Stimulated activated naive CD4-positive, alpha-beta T cell (primary cell): ENCODE measurements at regions not wholly inside any gene's neighbourhood (a gene's known extent, or its start where the extent isn't known, plus 50 kb on each side); places are given as distances from the start of the nearest gene placed in this dataset.

Source experiments
- DNase-seq, 6 experiments: peaks; one replicate each; lab custom pipeline; 2025; lab: John Stamatoyannopoulos, UW

- no peak for DNase-seq
These were observed 201.3 kb upstream of the RARB start for GRCh38 chr3:25226747-25227146.

GRCh38 chr3:25229586-25229985 lies 198.5 kb upstream of the RARB start:
- DNase-seq: no peak

DNA sequence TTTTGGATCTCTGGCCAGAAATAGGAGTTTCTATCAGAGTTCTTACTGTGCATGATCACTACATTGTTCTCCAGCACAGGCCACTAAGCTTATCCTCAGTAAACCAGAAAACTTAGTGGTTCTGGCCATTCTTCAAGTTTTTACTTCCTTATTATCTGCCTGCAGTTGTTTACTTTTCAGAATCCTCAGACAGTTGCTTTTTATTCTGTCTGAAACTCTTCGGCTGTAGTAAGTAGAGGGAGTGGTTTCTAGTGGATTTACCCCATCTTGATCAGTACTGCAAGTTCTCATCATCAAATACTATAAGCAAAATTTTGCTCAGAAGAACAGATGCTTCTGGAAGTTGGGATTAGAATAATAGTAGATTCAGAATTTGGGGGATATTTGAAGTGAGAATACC lies 193.0 kb upstream of the RARB start:
- DNase-seq: no peak

DNA sequence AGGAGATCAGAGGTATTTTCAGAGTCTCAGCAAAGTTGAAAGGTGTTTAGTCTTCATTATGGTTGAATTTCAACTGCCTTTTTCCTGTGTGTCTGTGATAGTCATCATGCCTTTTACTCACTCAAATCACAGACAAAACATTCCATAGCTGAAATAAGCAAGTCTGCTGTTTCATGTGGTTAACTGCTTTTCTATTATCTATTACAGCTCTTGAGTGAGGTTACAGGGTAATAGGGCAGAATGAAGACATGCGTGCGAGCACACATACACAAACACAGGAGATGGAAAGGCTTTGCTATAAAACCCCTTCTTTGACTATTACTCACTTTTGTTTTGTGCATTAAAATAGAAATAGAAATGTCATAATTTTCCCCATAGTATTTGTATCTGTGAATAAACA lies 192.6 kb upstream of the RARB start:
- DNase-seq: no peak

GRCh38 chr3:25237602-25238001 lies 190.5 kb upstream of the RARB start:
- DNase-seq: no peak

DNA sequence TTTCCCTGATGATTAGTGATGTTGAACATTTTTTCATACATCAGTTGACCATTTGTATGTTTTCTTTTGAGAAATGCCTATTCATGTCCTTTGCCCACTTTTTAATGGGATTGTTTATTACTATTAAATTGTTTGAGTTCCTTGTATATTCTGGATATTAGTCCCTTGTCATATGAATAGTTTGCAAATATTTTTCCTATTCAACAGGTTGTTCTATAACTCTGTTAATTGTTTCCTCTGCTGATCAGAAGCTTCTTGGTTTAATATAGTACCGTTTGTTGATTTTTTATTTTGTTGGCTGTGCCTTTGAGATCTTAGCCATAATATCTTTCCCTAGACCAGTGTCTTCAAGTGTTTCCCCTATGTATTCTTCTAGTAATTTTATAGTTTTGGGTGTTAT lies 189.0 kb upstream of the RARB start:
- DNase-seq: no peak

GRCh38 chr3:25246913-25247312 lies 181.2 kb upstream of the RARB start:
- no peak for DNase-seq

GRCh38 chr3:25252291-25252690 lies 175.8 kb upstream of the RARB start:
- DNase-seq: no peak

- no peak for DNase-seq
These were observed 171.0 kb upstream of the RARB start for GRCh38 chr3:25257026-25257425.

DNA sequence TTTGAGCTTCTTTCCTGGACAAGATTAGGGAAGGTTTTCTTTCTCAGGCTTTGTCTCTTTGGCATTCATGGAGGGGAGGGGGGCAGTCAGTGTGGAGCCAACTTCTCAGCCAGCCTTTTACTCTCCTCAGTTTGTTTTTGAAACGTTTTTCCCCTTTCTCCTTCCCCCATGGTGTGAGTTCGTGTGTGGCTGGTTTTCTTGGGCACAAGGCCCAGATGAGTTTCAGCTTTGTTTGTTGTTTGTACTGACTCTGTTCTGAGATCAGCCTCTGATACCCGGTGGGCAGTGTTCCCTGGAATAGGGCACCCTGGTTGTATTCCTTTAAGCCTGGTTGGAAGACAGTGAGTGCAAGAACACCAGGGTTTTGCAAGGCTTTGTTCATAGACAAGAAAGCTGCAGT lies 168.2 kb upstream of the RARB start:
- DNase-seq: no peak

- no peak for DNase-seq
These were observed 165.7 kb upstream of the RARB start for GRCh38 chr3:25262322-25262721.

DNA sequence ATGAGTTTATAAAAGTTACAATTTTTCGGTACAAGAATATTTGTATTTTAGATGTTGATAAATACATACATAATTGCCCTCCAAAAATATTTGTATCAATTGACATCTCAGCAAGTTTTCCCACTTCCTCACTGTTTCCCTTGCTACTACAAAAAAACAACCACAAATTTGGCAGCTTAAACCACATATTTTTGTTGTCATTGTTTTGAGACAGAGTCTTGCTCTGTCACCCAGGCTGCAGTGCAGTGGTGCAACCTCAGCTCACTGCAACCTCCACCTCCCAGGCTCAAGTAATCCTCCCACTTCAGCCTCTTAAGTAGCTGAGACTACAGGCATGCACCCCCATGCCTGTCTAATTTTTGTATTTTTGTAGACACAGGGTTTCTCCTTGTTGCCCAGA lies 162.8 kb upstream of the RARB start:
- DNase-seq: no peak

- DNase-seq: no peak
These were observed 161.4 kb upstream of the RARB start for GRCh38 chr3:25266677-25267076.

DNA sequence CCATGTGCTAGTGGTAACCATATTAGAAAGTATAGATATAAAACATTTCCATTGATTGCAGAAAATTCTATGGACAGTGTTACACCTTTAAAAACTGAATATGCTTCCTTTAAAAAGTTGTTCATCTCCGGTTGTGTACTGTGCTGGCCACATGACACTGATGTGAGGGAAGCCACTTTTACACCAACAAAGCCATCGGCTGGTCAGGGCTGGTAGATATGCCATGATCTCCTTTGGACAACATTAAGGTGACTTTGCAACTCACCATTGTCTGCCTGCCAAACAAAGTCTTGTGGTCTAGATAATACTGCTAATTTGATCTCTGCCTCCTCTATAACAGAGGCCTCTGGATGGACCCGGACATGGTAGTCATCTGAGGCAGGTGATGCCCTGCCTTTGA lies 156.0 kb upstream of the RARB start:
- DNase-seq: no peak

- no peak for DNase-seq
These were observed 154.4 kb upstream of the RARB start for GRCh38 chr3:25273582-25274171.

DNA sequence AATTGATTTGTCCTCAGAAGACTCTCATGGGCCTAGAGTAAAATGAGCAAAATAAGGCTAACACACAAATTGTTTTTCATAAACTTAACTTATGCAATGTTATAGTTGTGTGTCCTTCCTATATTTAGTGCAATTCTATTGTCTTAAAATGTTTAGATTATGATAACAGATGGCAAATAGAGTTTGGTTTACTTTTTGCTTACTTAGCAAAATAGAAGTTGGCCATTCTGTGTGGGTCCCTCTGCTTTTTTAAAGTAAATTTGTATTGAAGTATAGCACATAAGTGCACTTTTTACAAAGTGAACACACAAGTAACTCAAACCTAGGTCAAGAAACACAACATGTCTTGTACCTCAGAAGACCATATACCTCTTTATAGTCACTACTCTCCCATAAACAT lies 150.6 kb upstream of the RARB start:
- DNase-seq: no peak

GRCh38 chr3:25281041-25281731 lies 146.9 kb upstream of the RARB start:
- DNase-seq: no peak

DNA sequence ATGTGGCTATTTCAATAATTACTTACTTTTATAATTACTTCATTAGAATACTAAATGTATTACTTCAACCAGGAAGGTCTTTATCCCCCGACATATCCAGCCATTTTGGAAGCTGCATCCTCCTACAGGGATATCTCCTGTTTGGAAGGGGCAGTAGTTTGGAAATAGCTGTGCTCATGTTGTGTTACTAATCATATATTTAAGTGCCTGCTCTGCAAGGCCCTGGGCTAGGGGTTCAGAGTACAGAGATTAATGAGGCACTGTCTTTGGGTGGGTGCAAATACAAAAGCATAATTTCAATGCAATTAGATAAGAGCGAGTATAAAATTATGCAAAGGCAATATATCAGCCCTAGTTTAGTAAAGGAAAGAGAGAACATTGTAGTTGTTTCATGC lies 146.3 kb upstream of the RARB start:
- DNase-seq: no peak

- DNase-seq: no peak
These were observed 144.4 kb upstream of the RARB start for GRCh38 chr3:25283613-25284012.

GRCh38 chr3:25284249-25284648 lies 143.8 kb upstream of the RARB start:
- no peak for DNase-seq

GRCh38 chr3:25287291-25287884 lies 140.7 kb upstream of the RARB start:
- DNase-seq: no peak

DNA sequence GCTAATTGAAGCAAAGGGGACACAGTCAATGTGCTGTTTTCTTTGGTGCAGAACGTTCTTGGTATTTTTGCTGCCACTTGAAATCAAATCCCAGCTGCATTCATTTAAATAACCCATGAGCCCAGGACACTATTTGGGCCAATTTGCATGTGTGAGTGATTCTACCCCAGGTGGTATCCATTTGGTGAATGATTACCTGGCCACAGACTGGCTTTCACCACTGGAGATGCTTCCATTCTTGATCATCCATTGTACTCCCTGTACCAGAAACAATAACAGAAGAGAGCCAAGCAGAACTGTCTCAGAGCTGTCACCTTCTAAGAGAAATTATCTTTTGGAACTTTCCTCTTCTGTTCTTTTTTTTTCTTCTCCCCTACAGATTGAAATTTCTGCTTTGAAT lies 139.7 kb upstream of the RARB start:
- no peak for DNase-seq

DNA sequence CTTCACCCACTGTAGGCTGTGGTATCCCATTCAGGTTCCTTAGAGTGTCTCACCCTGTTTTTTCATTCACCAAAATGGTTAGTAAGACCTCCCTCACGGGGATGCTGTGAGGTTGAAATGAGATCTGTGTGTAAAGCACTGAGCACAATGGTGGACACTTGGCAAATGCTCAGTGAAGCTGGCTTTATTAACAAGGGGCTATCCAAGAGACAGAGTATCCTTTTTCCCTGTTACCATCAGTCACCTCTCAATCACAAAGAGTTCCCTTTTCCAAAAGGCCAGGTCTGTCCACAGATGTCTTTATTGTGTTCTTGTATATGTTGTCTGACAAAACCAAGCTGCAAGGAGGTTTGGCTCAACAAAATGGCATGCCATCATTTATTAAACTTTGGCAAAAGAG lies 138.9 kb upstream of the RARB start:
- DNase-seq: no peak

- no peak for DNase-seq
These were observed 138.4 kb upstream of the RARB start for GRCh38 chr3:25289663-25290062.
